ENCODE measurements at regions not wholly inside any gene's neighbourhood (a gene's known extent, or its start where the extent isn't known, plus 50 kb on each side); places are given as distances from the start of the nearest gene placed in this dataset.

DNA sequence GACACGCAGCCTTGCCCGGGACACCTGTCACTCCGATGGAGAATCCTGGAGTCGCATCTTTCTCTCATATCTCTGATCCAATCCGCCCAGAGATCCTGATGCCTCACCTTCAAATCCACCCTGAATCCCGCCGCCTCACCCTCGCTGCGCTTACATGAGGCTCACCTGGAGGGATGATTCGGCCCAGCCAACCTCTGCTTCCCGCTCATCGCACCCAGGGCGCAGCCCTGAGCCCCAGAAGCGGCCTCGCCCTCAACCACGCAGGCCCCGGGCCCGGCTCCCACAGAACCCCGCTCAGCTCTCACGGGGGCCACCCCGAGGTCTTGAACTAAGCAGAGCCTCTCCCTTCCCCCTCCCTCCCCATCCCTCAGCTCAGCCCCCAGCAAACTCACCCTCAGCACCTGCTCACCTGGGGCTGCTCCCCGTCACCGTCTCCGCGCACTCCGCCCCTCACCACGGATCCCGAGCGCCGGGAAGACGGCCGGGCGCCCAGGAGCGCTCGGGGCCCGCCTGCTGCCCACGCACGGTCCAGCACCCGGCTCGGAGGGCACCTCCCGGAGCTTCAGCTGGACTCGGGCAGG lies 160.0 kb downstream of the NDUFA10 start:
- DNase-seq (ENCODE audit: low read depth), result no peak

DNA sequence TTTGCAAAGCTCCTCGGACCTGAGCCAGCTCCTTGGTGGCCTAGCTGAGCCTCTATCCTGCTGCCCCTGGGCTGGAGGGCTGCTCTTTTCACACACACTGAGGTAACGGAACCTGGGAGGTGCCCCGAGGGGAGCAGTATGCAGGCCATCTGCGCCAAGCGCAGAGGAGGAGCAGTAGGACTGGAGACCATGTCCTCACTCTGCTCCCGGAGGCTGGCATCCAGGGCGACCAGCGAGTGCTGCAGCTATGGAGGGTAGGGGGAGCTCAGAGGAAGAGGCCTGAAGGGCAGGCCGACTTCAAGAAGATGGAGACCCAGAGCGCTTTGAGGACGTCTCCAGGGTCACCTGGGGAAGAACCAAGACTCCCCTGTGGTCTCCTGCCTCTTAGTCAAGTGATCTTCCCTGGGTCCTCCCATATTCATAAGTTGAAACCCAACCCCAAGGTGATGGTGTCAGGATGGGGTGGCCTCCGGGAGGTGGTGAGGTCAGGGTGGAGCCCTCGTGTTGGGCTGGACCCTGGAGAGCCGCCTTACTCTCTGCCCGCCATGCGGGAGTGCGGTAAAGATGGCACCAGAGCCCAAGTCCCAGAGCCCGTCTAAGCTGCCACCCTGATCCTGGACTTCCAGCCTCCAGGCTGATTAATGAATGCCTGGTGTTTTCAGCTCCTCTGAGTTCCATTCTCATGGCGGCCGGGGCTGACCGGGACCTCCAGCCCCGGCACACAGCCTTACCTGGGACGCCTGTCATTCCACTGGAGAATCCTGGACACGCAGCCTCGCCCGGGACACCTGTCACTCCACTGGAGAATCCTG lies 160.7 kb downstream of the NDUFA10 start:
- DNase-seq (ENCODE audit: low read depth), result no peak

- DNase-seq (ENCODE audit: low read depth), result no peak
These were observed 162.5 kb downstream of the NDUFA10 start for GRCh38 chr2:239862613-239863012.

DNA sequence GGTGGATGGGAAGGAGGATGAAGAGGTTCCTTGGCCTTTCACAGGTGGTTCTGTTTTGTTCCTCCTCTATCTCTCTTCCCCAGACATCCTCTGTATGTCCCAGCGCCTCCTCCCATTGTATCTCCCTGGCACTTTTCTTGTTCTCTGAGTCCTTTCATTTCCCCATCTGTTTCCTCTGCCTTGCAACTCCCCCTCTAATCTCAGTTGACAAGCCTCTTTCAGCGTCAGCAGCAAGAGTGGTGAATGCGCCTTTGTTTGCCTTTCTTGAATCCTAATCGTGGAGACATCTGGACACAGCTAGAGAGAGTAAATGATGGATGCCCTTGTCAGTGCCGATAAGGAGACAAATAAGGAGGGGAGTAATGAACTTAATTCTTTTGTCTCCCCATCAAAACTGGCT lies 167.0 kb downstream of the NDUFA10 start:
- DNase-seq (ENCODE audit: low read depth), result no peak

DNA sequence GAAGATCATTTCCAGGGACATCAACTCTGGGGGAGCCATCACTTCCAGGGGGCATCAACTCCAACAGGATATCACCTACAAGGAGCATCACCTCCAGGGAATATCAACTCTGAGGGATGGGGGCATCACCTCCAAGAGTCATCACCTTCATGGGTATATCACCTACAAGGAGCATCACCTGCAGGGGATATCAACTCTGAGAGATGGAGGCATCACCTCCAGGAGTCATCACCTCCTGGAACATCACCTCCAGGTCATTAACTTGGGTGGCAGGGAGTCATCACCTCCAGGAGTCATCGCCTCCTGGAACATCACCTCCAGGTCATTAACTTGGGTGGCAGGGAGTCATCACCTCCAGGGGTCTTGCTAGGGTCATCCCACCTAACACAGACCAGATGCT lies 167.6 kb downstream of the NDUFA10 start:
- DNase-seq (ENCODE audit: low read depth), result no peak

GRCh38 chr2:239856620-239857285 lies 168.4 kb downstream of the NDUFA10 start:
- no peak for DNase-seq (ENCODE audit: low read depth)

DNA sequence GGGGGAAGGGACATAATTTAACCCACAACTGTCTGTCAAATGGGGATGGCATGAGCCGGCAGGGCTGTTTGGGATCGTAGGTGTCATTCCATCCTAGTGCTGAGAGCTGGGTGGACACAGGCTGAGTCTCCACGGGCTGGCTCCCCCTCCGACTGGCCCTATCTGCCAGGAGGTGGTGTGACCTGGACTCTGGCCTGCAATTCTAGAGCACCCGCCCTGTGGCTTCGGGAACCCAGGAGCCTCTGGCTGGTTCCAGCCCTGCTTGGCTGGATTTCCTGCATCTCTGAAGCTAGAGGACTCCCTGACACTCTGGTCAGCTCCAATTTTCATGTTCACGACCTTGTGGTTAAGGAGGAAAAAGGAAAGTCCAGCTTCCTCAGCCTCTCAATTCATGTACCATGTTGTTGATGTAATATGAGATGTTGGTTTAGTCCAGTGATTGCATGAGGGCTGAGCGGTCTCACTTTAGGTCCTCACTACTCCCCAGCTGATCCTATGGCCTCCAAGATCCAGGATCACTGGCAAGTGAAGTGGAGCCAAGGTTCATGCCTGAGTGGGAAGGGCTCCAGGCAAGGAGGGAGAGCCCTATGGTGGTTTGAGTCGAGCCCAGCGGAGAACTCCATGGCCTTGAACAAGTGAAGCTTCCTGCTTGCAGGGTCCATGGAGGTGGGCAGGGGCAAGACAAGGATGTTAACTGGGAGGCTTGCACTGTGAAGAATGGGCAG lies 169.1 kb downstream of the NDUFA10 start:
- DNase-seq (ENCODE audit: low read depth), result no peak

- DNase-seq (ENCODE audit: low read depth), result no peak
These were observed 170.5 kb downstream of the NDUFA10 start for GRCh38 chr2:239854596-239854995.

DNA sequence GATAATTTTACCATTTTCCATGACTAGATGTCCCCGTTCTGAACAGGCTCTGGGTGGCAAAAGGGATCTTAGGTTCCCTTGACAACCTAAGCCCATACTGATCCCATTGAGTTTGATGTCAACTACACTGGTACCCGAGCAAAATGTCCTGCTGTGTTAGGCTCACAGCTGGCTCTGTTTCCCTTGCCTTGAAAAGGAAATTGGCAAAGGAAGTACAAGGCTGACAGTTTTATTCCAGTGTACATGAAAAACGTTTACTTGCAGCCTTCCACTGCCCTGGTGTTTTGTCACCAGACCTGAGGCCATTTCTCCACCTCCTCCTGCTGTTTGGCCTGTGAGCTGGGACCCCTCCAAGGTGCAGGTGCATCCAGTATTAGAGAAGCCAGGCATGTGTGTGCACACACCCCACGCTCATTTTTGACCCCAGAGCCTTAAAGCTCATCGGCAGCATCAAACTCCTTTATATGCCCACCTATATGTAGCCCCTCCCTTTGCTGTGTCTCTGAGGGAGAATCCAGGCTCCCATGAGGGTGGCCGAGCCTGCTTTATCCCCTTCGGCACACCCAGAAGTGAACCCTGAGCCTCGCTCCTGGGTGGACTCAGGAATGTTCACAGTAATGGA lies 171.3 kb downstream of the NDUFA10 start:
- no peak for DNase-seq (ENCODE audit: low read depth)

DNA sequence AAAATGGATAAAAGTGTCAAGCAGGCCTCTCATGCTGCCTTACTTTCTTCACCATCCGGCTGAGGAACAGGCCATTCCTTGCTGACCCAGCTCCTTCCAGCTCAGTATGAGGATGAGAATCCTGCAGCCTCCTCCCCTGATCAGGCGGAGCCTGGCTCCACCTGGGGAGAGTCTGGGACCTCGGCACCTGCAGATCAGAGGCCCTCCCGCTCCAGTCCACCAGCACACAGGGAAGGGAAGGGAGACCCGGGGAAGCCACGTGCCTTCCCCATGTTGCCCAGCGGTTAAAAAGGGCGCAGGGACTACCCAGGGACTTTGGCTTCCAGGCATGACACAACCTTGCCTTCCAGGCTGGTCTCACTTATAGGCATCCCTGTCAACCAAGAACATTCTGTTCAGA lies 172.0 kb downstream of the NDUFA10 start:
- no peak for DNase-seq (ENCODE audit: low read depth)

DNA sequence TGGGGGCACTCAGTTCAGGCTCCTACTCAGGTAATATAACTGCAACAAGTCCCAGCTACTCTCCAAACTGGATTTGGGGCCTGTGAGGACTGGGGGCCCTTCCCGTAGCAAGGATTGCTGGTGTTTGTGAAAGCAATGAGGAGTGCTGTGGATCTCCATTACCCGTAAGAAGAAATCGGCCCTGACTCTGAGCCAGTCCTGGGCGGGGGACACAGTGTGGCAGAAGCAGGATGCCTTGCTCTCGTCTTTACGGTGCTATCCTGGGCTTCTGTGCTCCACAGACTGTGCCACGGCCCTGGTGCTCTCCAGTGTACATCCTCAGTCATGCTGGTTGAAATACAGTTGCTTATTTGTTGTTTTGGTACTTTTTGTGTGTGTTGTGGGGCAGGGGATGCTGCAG lies 172.9 kb downstream of the NDUFA10 start:
- DNase-seq (ENCODE audit: low read depth), result no peak

- DNase-seq (ENCODE audit: low read depth), result no peak
These were observed 178.1 kb downstream of the NDUFA10 start for GRCh38 chr2:239846789-239847676.

GRCh38 chr2:239845968-239846367 lies 179.2 kb downstream of the NDUFA10 start:
- no peak for DNase-seq (ENCODE audit: low read depth)

GRCh38 chr2:239839306-239839705 lies 185.8 kb downstream of the NDUFA10 start:
- no peak for DNase-seq (ENCODE audit: low read depth)

GRCh38 chr2:239836021-239836765 lies 188.9 kb downstream of the NDUFA10 start:
- DNase-seq (ENCODE audit: low read depth), result no peak

- no peak for DNase-seq (ENCODE audit: low read depth)
These were observed 190.1 kb downstream of the NDUFA10 start for GRCh38 chr2:239835056-239835455.

DNA sequence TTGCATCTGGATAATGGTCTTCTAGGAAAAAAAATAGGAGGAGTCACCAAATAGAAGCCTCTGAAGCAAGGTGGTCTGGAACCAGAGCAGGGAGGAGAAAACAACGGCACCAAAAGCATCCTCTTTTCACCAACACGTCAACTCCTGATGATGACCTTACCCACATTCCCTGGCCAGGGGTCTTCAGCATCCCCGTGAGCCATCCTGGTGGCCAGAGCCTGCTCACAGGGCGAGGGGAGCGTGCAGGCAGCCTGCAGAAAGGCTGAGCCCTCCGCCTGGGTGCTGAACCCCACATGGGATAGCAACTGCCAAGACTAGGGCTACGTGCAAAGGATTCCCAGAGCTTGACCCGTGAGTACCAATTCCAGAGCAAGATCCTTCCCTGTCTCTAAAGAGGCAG lies 191.0 kb downstream of the NDUFA10 start:
- DNase-seq (ENCODE audit: low read depth), result no peak

DNA sequence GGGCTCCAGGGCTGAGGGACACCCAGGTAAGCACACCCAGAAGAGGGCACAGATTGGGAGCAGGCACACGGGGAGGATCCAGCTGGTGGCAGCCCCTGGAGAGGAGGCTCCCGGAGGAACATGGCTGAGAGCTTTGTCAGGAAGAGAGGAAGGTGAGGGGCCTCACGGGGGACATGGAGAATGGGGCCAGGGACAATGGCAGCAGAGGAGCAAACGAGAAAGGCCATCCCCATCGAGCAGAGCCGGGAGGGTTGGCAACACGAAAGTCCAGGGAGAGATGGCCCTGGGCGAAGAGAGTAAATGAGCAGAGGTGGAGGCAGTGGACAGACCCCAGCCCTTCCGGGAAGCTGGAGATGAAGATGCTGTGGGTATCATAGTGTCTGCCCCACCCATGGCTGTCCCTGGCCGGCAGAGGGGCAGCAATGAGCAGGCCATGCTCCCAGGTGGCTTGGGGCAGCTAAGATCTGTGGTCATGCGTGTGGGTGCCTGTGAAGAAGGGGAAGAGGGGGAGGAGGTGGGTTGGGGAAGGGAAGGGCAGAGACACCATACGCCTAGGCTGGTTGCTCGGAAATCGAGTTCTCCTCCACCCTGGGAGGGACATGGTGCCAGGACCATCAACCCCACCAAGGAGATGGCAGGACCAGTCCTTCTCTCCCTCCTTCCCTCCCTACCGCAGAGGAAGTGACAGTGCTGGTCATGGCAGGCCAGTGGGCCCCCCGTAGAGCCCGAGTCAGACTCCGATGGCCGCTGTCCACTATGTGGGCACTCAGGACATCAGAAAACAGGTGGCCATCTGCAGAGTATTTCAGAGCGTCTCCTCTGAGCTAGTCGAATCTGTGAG lies 191.7 kb downstream of the NDUFA10 start:
- no peak for DNase-seq (ENCODE audit: low read depth)
